IMR-90 (cell line): ENCODE measurements at regions not wholly inside any gene's neighbourhood (a gene's known extent, or its start where the extent isn't known, plus 50 kb on each side); places are given as distances from the start of the nearest gene placed in this dataset.

Source experiments
- ATAC-seq: fragments of 200-7000 bp; cut with Tn5 transposase; 2 replicates; pipeline ENCODE4 v1.9.1; 2020; ENCODE audit warnings: low read depth, mild to moderate bottlenecking, moderate library complexity
- BruUV-seq: library from RNA; stranded (reverse); fragments of 400-500 nt; replicated peaks from 2 replicates; lab custom pipeline; 2021; lab: Mats Ljungman, UMichigan
- CTCF ChIA-PET: fragments of 300-600 bp; formaldehyde crosslinking; extraction: SDS; loops from one replicate; lab custom pipeline; 2021; ENCODE audit warnings: antibody characterized with exemption; lab: Yijun Ruan, JAX
- POLR2A ChIA-PET: fragments of 300-600 bp; sonication (Branson Sonifier 250); formaldehyde crosslinking; loops from one replicate; lab custom pipeline; 2022; ENCODE audit warnings: antibody characterized with exemption; ENCODE audit not compliant: unreplicated experiment; lab: Charles Lee
- DNase-seq: peaks from one replicate; pipeline ENCODE4 v3.0.0; 2013
- H2AFZ ChIP-seq: replicated peaks from 2 replicates; pipeline ENCODE3; 2013; ENCODE audit warnings: low read length, mild to moderate bottlenecking; ENCODE audit not compliant: poor library complexity
- H2AK5ac ChIP-seq: 2 replicates; pipeline ENCODE4 v1.6.1; 2013; ENCODE audit warnings: low read depth, low read length, inconsistent platforms
- H2AK9ac ChIP-seq: replicated peaks from 2 replicates; pipeline ENCODE3; 2013; ENCODE audit warnings: mild to moderate bottlenecking, low read depth, low read length, moderate library complexity; ENCODE audit not compliant: poor library complexity
- H2BK120ac ChIP-seq: 2 replicates; pipeline ENCODE4 v1.6.1; 2013; ENCODE audit warnings: low read depth, low read length, inconsistent platforms
- H2BK15ac ChIP-seq: 3 replicates; pipeline ENCODE4 v1.6.1; 2013; ENCODE audit warnings: low read depth, low read length, inconsistent platforms
- H2BK20ac ChIP-seq: 2 replicates; pipeline ENCODE4 v1.6.1; 2013; ENCODE audit warnings: low read depth, mild to moderate bottlenecking, inconsistent platforms, low read length, moderate library complexity
- H2BK5ac ChIP-seq: 2 replicates; pipeline ENCODE4 v1.6.1; 2013; ENCODE audit warnings: mild to moderate bottlenecking, low read depth, low read length, inconsistent platforms; ENCODE audit not compliant: poor library complexity, severe bottlenecking
- H3K14ac ChIP-seq: replicated peaks from 2 replicates; pipeline ENCODE4 v1.6.1; 2013; ENCODE audit warnings: low read depth, low read length, inconsistent platforms
- H3K18ac ChIP-seq: 2 replicates; pipeline ENCODE4 v1.6.1; 2013; ENCODE audit warnings: low read depth, low read length, control low read depth
- H3K23ac ChIP-seq: 2 replicates; pipeline ENCODE4 v1.6.1; 2013; ENCODE audit warnings: low read depth, low read length, inconsistent platforms
- H3K27ac ChIP-seq: 2 replicates; pipeline ENCODE4 v1.5.1; 2013; ENCODE audit warnings: mild to moderate bottlenecking, control low read depth, low read length; ENCODE audit not compliant: insufficient read depth
- H3K27me3 ChIP-seq: 2 replicates; pipeline ENCODE4 v1.6.1; 2013; ENCODE audit warnings: low read length; ENCODE audit not compliant: control insufficient read depth, insufficient read depth
- H3K36me3 ChIP-seq: 2 replicates; pipeline ENCODE4 v1.6.1; 2013; ENCODE audit warnings: low read length, mixed read lengths; ENCODE audit not compliant: control insufficient read depth, insufficient read depth
- H3K4ac ChIP-seq: 2 replicates; pipeline ENCODE4 v1.6.1; 2013; ENCODE audit warnings: low read depth, low read length, inconsistent platforms
- H3K4me1 ChIP-seq: 2 replicates; pipeline ENCODE4 v1.6.1; 2013; ENCODE audit warnings: low read length, mixed read lengths; ENCODE audit not compliant: control insufficient read depth, insufficient read depth
- H3K4me2 ChIP-seq: 2 replicates; pipeline ENCODE4 v1.6.1; 2013; ENCODE audit warnings: low read depth, mild to moderate bottlenecking, control low read depth, low read length, moderate library complexity
- H3K4me3 ChIP-seq: 2 replicates; pipeline ENCODE4 v1.5.1; 2013; ENCODE audit warnings: low read depth, mild to moderate bottlenecking, control low read depth, low read length, moderate library complexity; ENCODE audit not compliant: insufficient read depth
- H3K56ac ChIP-seq: 2 replicates; pipeline ENCODE4 v1.6.1; 2013; ENCODE audit warnings: low read length, inconsistent platforms; ENCODE audit not compliant: insufficient read depth; ENCODE audit errors: extremely low read depth
- H3K79me1 ChIP-seq, 2 experiments: 2 replicates each; pipeline ENCODE4 v1.6.1; 2013; ENCODE audit warnings: low read length in 2 of 2, inconsistent platforms in 1 of 2, low read depth in 1 of 2
- H3K9ac ChIP-seq: 2 replicates; pipeline ENCODE4 v1.6.1; 2013; ENCODE audit warnings: low read depth, low read length, control low read depth
- H3K9me1 ChIP-seq: 2 replicates; pipeline ENCODE4 v1.6.1; 2013; ENCODE audit warnings: low read length, inconsistent platforms; ENCODE audit not compliant: insufficient read depth
- H3K9me3 ChIP-seq: 2 replicates; pipeline ENCODE4 v1.6.1; 2013; ENCODE audit warnings: low read length; ENCODE audit not compliant: control insufficient read depth, insufficient read depth
- H4K20me1 ChIP-seq: 2 replicates; pipeline ENCODE4 v1.6.1; 2013; ENCODE audit warnings: low read length, inconsistent platforms; ENCODE audit not compliant: insufficient read depth
- H4K5ac ChIP-seq: 2 replicates; pipeline ENCODE4 v1.6.1; 2013; ENCODE audit warnings: mild to moderate bottlenecking, low read depth, low read length, control low read depth
- H4K8ac ChIP-seq, 2 experiments: 2 replicates each; pipeline ENCODE4 v1.6.1; 2013; ENCODE audit warnings: low read depth in 2 of 2, low read length in 2 of 2, control low read depth in 1 of 2, inconsistent platforms in 1 of 2
- H4K91ac ChIP-seq: 2 replicates; pipeline ENCODE4 v1.6.1; 2013; ENCODE audit warnings: low read depth, low read length, inconsistent platforms; ENCODE audit not compliant: insufficient read depth
- BHLHE40 ChIP-seq: fragments of 150-350 bp; IDR thresholded peaks from 2 replicates; pipeline ENCODE4 v1.6.1; 2016; ENCODE audit warnings: mild to moderate bottlenecking, low read depth, low read length
- CEBPB ChIP-seq: IDR thresholded peaks from 2 replicates; pipeline ENCODE4 v1.6.1; 2012; ENCODE audit warnings: low read depth, low read length, improper control_type of control experiment
- CHD1 ChIP-seq: IDR thresholded peaks from 2 replicates; pipeline ENCODE4 v1.6.1; 2012; ENCODE audit warnings: low read depth, low read length, improper control_type of control experiment
- MAFK ChIP-seq: IDR thresholded peaks from 2 replicates; pipeline ENCODE4 v1.6.1; 2012; ENCODE audit warnings: low read depth, low read length, improper control_type of control experiment
- MAZ ChIP-seq: IDR thresholded peaks from 2 replicates; pipeline ENCODE4 v1.6.1; 2012; ENCODE audit warnings: low read depth, mild to moderate bottlenecking, low read length, improper control_type of control experiment, moderate library complexity, borderline replicate concordance
- MXI1 ChIP-seq: IDR thresholded peaks from 2 replicates; pipeline ENCODE4 v1.6.1; 2012; ENCODE audit warnings: low read depth, mild to moderate bottlenecking, low read length, moderate library complexity, borderline replicate concordance
- NFE2L2 ChIP-seq: fragments of 150-350 bp; IDR thresholded peaks from 2 replicates; pipeline ENCODE4 v1.6.1; 2016; ENCODE audit warnings: low read depth, mild to moderate bottlenecking, low read length
- POLR2A ChIP-seq: IDR thresholded peaks from 2 replicates; pipeline ENCODE4 v1.6.1; 2012; ENCODE audit warnings: mild to moderate bottlenecking, low read depth, low read length
- RAD21 ChIP-seq: IDR thresholded peaks from 2 replicates; pipeline ENCODE4 v1.6.1; 2012; ENCODE audit warnings: low read length, improper control_type of control experiment
- RCOR1 ChIP-seq: IDR thresholded peaks from 2 replicates; pipeline ENCODE4 v1.6.1; 2012; ENCODE audit warnings: mild to moderate bottlenecking, low read length, improper control_type of control experiment; ENCODE audit not compliant: insufficient replicate concordance
- RFX5 ChIP-seq: IDR thresholded peaks from 2 replicates; pipeline ENCODE4 v1.8.0; 2012; ENCODE audit warnings: low read depth, mild to moderate bottlenecking, low read length, moderate library complexity
- SMC3 ChIP-seq: fragments of 150-350 bp; IDR thresholded peaks from 2 replicates; pipeline ENCODE4 v1.6.1; 2016; ENCODE audit warnings: low read depth, mild to moderate bottlenecking, antibody characterized with exemption, low read length, moderate library complexity
- WGBS, 2 experiments: methylation state at CpG; one replicate each; pipeline versions ENCODE4 v1.1.5 to v1.1.7; 2013; ENCODE audit warnings: missing lambda C conversion rate in 2 of 2; ENCODE audit not compliant: insufficient read length in 1 of 2; ENCODE audit errors: extremely low coverage in 2 of 2; 5-methylcytosine and 5-hydroxymethylcytosine counted together
- dilution Hi-C: fragments of 300-500 bp; cut with HindIII; formaldehyde crosslinking; loops from one replicate; pipeline ENCODE4 v1.14.3; 2018; ENCODE audit warnings: low sequenced_read_pairs; ENCODE audit not compliant: unreplicated experiment
- in situ Hi-C: fragments of 300-500 bp; cut with MboI; formaldehyde crosslinking; loops from 3 replicates; pipeline ENCODE4 v1.14.3; 2019; ENCODE audit warnings: low sequenced_read_pairs, inconsistent platforms, mixed read lengths
- intact Hi-C: fragments of 100-400 bp; cut with micrococcal nuclease; formaldehyde crosslinking; loops from 2 replicates; pipeline ENCODE4 v1.10.0; 2022
- TF ChIP-seq, protein P1 (sequence below): conservative IDR thresholded peaks from 2 replicates; pipeline ENCODE4 v1.5.1; 2012; ENCODE audit warnings: mild to moderate bottlenecking, low read depth, low read length, improper control_type of control experiment
- TF ChIP-seq, protein P2 (sequence below): fragments of 150-350 bp; IDR thresholded peaks from 2 replicates; pipeline ENCODE4 v1.6.1; 2016; ENCODE audit warnings: low read depth, mild to moderate bottlenecking, low read length, moderate library complexity, borderline replicate concordance

DNA sequence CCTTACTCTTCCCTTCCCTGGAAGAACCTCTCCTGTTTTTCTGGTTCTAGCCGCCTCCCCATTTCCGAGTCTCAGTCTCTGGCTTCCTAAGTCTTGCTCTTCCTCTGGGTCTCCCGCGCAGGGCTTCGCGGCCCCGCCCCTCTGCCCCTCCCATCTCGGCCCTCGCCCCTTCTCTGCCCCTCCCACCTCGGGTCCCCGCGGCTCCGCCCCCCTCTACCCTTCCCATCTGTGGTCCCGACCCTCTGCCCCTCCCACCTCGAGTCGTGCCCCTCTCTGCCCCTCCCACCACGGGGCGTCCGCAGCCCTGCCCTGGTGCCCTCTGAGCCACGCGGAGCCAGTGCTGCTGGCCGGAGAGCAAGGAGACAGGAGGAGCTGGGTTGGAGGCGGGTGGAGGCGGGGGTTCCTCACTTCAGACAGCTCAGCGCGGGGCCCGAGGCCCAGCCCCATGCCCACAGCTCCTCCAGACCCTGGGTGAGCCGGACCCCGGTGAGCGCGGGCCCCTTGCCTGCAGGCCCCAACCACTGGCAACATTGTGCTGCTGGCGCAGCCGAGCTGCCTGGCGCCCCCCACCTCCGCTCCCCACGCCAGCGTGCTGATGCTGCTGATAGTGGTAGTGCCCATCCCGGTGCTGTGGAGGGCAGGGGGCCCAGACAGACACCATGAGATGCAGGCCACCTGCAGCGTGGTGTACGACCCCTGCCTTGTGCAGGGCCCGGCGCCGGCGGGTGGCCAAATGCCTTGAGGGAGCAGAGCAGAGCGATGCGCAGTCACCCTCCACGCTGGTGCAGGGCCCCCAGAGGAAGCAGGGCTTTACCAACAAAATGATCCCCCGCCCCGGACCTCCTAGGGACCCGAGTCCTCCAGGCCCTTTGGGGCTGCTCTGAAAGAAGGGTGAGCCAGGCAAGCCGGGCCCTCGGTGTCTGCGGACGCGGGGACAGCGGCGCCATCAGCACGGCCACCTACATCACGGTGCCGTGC, 2115.3 kb downstream of the TP53TG3F start:
- BruUV-seq = no TSS peak
- Histone ChIP-seq H3K9ac (no peak overlapping the region), H4K8ac (no peak overlapping the region), H4K91ac (no peak overlapping the region), H3K56ac (no peak overlapping the region), H3K18ac (no peak overlapping the region), H2AK5ac (no peak overlapping the region), H2AFZ (no peak overlapping the region), H3K23ac (no peak overlapping the region), H3K27me3 (no peaks in the 10 kb centered on the region), H3K4me2 (no peak overlapping the region), H3K14ac (no peak overlapping the region), H2BK5ac (no peak overlapping the region), H3K4ac (no peak overlapping the region), H4K20me1 (no peaks in the 10 kb centered on the region), H3K9me1 (no peaks in the 10 kb centered on the region), H2AK9ac (no peak overlapping the region), H3K36me3 (no peaks in the 10 kb centered on the region), H2BK120ac (no peak overlapping the region), H4K5ac (no peak overlapping the region), H2BK20ac (no peak overlapping the region), H2BK15ac (no peak overlapping the region), H3K79me1 (no peaks in the 10 kb centered on the region), H3K4me3 (no peak overlapping the region), H3K27ac (no peak overlapping the region), H3K4me1 (no peaks in the 10 kb centered on the region), H3K9me3 (peaks cover 34% of the 10 kb centered on the region)
- no peak for TF ChIP-seq RAD21
- no peak for TF ChIP-seq MXI1
- TF ChIP-seq MAFK = no peak
- no peak for TF ChIP-seq MAZ
- no peak for TF ChIP-seq CEBPB
- TF ChIP-seq, protein P1, sequence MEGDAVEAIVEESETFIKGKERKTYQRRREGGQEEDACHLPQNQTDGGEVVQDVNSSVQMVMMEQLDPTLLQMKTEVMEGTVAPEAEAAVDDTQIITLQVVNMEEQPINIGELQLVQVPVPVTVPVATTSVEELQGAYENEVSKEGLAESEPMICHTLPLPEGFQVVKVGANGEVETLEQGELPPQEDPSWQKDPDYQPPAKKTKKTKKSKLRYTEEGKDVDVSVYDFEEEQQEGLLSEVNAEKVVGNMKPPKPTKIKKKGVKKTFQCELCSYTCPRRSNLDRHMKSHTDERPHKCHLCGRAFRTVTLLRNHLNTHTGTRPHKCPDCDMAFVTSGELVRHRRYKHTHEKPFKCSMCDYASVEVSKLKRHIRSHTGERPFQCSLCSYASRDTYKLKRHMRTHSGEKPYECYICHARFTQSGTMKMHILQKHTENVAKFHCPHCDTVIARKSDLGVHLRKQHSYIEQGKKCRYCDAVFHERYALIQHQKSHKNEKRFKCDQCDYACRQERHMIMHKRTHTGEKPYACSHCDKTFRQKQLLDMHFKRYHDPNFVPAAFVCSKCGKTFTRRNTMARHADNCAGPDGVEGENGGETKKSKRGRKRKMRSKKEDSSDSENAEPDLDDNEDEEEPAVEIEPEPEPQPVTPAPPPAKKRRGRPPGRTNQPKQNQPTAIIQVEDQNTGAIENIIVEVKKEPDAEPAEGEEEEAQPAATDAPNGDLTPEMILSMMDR = no peak
- TF ChIP-seq, protein P2, sequence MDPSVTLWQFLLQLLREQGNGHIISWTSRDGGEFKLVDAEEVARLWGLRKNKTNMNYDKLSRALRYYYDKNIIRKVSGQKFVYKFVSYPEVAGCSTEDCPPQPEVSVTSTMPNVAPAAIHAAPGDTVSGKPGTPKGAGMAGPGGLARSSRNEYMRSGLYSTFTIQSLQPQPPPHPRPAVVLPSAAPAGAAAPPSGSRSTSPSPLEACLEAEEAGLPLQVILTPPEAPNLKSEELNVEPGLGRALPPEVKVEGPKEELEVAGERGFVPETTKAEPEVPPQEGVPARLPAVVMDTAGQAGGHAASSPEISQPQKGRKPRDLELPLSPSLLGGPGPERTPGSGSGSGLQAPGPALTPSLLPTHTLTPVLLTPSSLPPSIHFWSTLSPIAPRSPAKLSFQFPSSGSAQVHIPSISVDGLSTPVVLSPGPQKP = no peak
- TF ChIP-seq RFX5 = no peak
- no peak for TF ChIP-seq BHLHE40
- no peak for TF ChIP-seq RCOR1
- no peak for TF ChIP-seq SMC3
- no peak for TF ChIP-seq POLR2A
- TF ChIP-seq CHD1 = no peak
- TF ChIP-seq NFE2L2 = no peak
- DNase-seq = no peak
- ChIA-PET CTCF (no interaction called here), POLR2A (no interaction called here)
- intact Hi-C loops (no loop called here), dilution Hi-C loops (no loop called here), in situ Hi-C loops (no loop called here)
- 53% methylated on average over 3 of the region's 60 CpGs; no CpG with 5 or more reads in 1 of the 2 experiments for WGBS, 2 experiments
- ATAC-seq = no peak
